Activated CD8-positive, alpha-beta T cell treated with anti-CD3 and anti-CD28 coated beads for 36 hours (primary cell): ENCODE measurements at regions not wholly inside any gene's neighbourhood (a gene's known extent, or its start where the extent isn't known, plus 50 kb on each side); places are given as distances from the start of the nearest gene placed in this dataset.

Source experiments
- ATAC-seq: fragments of 200-7000 bp; cut with Tn5 transposase; one replicate; pipeline ENCODE4 v1.10.0; 2021; ENCODE audit warnings: mild to moderate bottlenecking, moderate library complexity
- CTCF ChIA-PET: fragments of 350-600 bp; sonication (Branson Sonifier 250); formaldehyde crosslinking; loops from one replicate; lab custom pipeline; 2021; ENCODE audit warnings: antibody characterized with exemption; lab: Charles Lee
- POLR2A ChIA-PET: fragments of 350-600 bp; sonication (Branson Sonifier 250); formaldehyde crosslinking; loops from one replicate; lab custom pipeline; 2021; ENCODE audit warnings: antibody characterized with exemption; lab: Charles Lee
- DNase-seq: peaks from one replicate; pipeline ENCODE4 v3.0.0-alpha.2; 2020
- H3K27ac Mint-ChIP-seq: one replicate; pipeline ENCODE4 v1.8.0; 2021; ENCODE audit warnings: mild to moderate bottlenecking, mixed read lengths
- H3K27me3 Mint-ChIP-seq: one replicate; pipeline ENCODE4 v1.8.0; 2021; ENCODE audit warnings: mixed read lengths
- H3K36me3 Mint-ChIP-seq: one replicate; pipeline ENCODE4 v1.8.0; 2021; ENCODE audit warnings: low read depth, mixed read lengths
- H3K4me1 Mint-ChIP-seq: one replicate; pipeline ENCODE4 v1.8.0; 2021; ENCODE audit warnings: low read depth, mixed read lengths
- H3K4me3 Mint-ChIP-seq: one replicate; pipeline ENCODE4 v1.8.0; 2021; ENCODE audit warnings: mild to moderate bottlenecking, moderate library complexity, mixed read lengths
- H3K9me3 Mint-ChIP-seq: one replicate; pipeline ENCODE4 v1.8.0; 2021; ENCODE audit warnings: mixed read lengths
- intact Hi-C: fragments of 100-400 bp; cut with micrococcal nuclease; formaldehyde crosslinking; loops from one replicate; pipeline ENCODE4 v1.10.0; 2022
- TF ChIP-seq, protein P1 (sequence below): fragments of 200-600 bp; IDR thresholded peaks from one replicate; pipeline ENCODE4 v1.8.0; 2022; ENCODE audit warnings: antibody characterized with exemption, mild to moderate bottlenecking

- CTCF ChIA-PET = no interaction called here
- no peaks in the 10 kb centered on the region for H3K36me3 Mint-ChIP-seq
Observed at GRCh38 chr13:82358284-82358683, 1524.0 kb downstream of the SLITRK1 start.

DNA sequence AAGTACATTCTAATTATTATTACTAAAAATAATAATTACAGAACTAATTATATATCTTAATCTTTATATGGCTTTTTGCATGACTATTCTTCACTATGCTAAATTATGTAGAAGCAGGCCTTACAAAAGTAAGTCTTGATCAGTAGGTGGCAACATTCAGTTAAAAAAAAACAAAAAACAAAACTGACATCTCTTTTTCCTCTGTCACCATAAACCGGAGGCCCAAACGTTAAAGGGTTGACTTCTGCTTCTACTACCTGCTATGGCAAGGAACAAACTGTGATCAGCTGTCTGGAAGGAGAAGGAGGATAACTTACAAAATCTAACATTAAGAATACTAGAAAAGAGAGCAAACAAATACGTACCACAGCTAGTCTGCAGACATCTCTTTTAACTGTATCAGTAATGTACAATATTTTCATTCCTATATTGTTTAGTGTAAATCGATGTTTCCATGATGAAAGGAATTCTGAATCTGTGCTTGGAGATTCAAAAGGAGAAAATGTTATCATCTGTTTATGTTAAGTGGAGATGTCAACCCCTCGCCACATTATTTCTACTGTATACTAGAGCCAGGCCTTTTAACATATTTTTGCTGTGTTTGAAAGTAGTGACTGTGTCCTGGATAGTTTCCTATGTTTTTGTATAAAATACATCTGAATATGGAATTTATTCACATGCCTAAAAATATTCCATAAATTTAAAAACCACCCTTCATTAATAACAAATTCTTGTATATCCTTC lies 1525.4 kb downstream of the SLITRK1 start:
- TF ChIP-seq, protein P1, sequence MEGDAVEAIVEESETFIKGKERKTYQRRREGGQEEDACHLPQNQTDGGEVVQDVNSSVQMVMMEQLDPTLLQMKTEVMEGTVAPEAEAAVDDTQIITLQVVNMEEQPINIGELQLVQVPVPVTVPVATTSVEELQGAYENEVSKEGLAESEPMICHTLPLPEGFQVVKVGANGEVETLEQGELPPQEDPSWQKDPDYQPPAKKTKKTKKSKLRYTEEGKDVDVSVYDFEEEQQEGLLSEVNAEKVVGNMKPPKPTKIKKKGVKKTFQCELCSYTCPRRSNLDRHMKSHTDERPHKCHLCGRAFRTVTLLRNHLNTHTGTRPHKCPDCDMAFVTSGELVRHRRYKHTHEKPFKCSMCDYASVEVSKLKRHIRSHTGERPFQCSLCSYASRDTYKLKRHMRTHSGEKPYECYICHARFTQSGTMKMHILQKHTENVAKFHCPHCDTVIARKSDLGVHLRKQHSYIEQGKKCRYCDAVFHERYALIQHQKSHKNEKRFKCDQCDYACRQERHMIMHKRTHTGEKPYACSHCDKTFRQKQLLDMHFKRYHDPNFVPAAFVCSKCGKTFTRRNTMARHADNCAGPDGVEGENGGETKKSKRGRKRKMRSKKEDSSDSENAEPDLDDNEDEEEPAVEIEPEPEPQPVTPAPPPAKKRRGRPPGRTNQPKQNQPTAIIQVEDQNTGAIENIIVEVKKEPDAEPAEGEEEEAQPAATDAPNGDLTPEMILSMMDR = no peak
- no peak for DNase-seq
- CTCF ChIA-PET = no interaction called here
- no peak overlapping the region for H3K27ac Mint-ChIP-seq
- H3K4me1 Mint-ChIP-seq = no peaks in the 10 kb centered on the region
- POLR2A ChIA-PET = no interaction called here
- peaks cover 15% of the 10 kb centered on the region for H3K9me3 Mint-ChIP-seq
- no peak overlapping the region for H3K4me3 Mint-ChIP-seq
- intact Hi-C loops = no loop called here
- H3K36me3 Mint-ChIP-seq = no peaks in the 10 kb centered on the region
- no peaks in the 10 kb centered on the region for H3K27me3 Mint-ChIP-seq
- no peak for ATAC-seq

More at GRCh38 chr13:82358284-82358683, 1524.0 kb downstream of the SLITRK1 start:
- POLR2A ChIA-PET = no interaction called here
- no peaks in the 10 kb centered on the region for H3K4me1 Mint-ChIP-seq
- DNase-seq = no peak
- TF ChIP-seq, protein P1 = no peak
- no peak for ATAC-seq
- H3K27me3 Mint-ChIP-seq = no peaks in the 10 kb centered on the region
- no peak overlapping the region for H3K27ac Mint-ChIP-seq
- H3K4me3 Mint-ChIP-seq = no peak overlapping the region
- H3K9me3 Mint-ChIP-seq = peaks cover 14% of the 10 kb centered on the region
- intact Hi-C loops = no loop called here

GRCh38 chr13:82344867-82345266 lies 1537.4 kb downstream of the SLITRK1 start:
- intact Hi-C loops = no loop called here
- DNase-seq = no peak
- Mint-ChIP-seq H3K36me3 (no peaks in the 10 kb centered on the region), H3K4me3 (no peak overlapping the region), H3K4me1 (no peaks in the 10 kb centered on the region), H3K9me3 (peaks cover 9% of the 10 kb centered on the region), H3K27ac (no peak overlapping the region), H3K27me3 (no peaks in the 10 kb centered on the region)
- ChIA-PET CTCF (no interaction called here), POLR2A (no interaction called here)
- TF ChIP-seq, protein P1 = no peak
- no peak for ATAC-seq

DNA sequence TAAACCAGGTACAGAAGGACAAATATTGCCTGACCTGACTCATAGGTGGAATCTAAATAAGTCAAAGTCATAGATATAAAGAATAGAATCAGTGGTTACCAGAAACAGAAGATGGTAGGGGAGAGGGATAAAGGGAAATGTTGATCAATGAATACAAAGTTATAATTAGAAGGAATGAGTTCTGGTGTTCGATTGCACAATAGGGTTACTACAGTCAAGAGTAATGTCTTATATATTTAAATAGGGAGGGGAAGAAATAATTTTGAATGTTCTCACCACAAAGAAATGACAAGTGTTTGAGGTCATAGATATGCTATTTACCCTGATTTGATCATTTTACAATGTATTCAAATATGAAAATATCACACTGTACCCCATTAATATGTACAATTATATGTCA lies 1541.2 kb downstream of the SLITRK1 start:
- ATAC-seq (no peak), DNase-seq (no peak)
- TF ChIP-seq, protein P1 = no peak
- Mint-ChIP-seq H3K36me3 (no peaks in the 10 kb centered on the region), H3K27ac (no peak overlapping the region), H3K4me1 (no peaks in the 10 kb centered on the region), H3K4me3 (no peak overlapping the region), H3K9me3 (peaks cover 14% of the 10 kb centered on the region), H3K27me3 (no peaks in the 10 kb centered on the region)
- CTCF ChIA-PET = no interaction called here
- intact Hi-C loops = no loop called here
- POLR2A ChIA-PET = no interaction called here

GRCh38 chr13:82330499-82330898 lies 1551.8 kb downstream of the SLITRK1 start:
- TF ChIP-seq, protein P1 = peak; percentile 37
- H3K27ac Mint-ChIP-seq = no peak overlapping the region
- H3K9me3 Mint-ChIP-seq = no peaks in the 10 kb centered on the region
- H3K27me3 Mint-ChIP-seq = no peaks in the 10 kb centered on the region
- H3K36me3 Mint-ChIP-seq = no peaks in the 10 kb centered on the region
- ChIA-PET POLR2A (no interaction called here), CTCF (interaction anchor here (0.6 kb wide), 1 partner anchor 235 kb away, joined by 3 read pairs; no protein-coding TSS in a partner anchor)
- ATAC-seq (no peak), DNase-seq (no peak)
- no peaks in the 10 kb centered on the region for H3K4me1 Mint-ChIP-seq
- intact Hi-C loops = no loop called here
- H3K4me3 Mint-ChIP-seq = no peak overlapping the region
